ENCODE measurements at regions not wholly inside any gene's neighbourhood (a gene's known extent, or its start where the extent isn't known, plus 50 kb on each side); places are given as distances from the start of the nearest gene placed in this dataset.

DNA sequence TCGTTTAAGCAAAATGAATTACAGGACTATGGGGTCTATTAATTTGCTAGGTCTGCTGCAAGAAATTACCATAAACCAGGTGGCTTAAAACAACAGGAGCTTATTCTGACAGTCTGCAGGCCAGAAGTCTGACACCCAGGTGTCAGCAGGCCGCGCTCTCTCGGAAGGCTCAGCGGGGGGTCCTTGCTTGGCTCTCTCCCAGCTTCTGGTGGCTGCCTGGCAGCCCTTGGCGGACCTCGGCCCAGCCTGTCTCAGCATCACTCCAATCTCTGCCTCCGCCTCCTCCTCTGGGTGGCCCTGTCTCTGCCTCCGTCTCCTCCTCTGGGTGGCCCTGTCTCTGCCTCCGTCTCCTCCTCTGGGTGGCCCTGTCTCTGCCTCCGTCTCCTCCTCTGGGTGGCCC, 580.5 kb upstream of the FAT1 start:
- ATAC-seq (ENCODE audit: low read depth) = no peak
- H3K36me3 ChIP-seq (replicated peaks in 1 of 2; ENCODE audit: control extremely low read depth in 1 of 2, control insufficient read depth in 1 of 2, extremely low read depth in 1 of 2, insufficient read depth in 2 of 2, low read length in 1 of 2) = no peaks in the 10 kb centered on the region
- no peaks in the 10 kb centered on the region for H3K4me1 ChIP-seq (ENCODE audit: control insufficient read depth in 2 of 2, insufficient read depth in 2 of 2, low read length in 2 of 2)
- ChIA-PET CTCF (no interaction called here), POLR2A (no interaction called here)
- DNase-seq = no peak
- no peak overlapping the region for H3K9ac ChIP-seq (ENCODE audit: low read length)
- no peak overlapping the region for H3K27ac ChIP-seq (ENCODE audit: low read length in 2 of 2)
- H3K9me3 ChIP-seq (ENCODE audit: control extremely low read depth in 1 of 3, control insufficient read depth in 2 of 3, insufficient read depth in 1 of 3, low read length in 2 of 3) = peaks cover 0 to 4% (median 0%) of the 10 kb centered on the region in 3 donors
- no peaks in the 10 kb centered on the region for H3K4me1 Mint-ChIP-seq
- no peak overlapping the region for H2AFZ ChIP-seq (ENCODE audit: insufficient read depth, low read depth, low read length, poor library complexity, severe bottlenecking)
- no peak overlapping the region for H3K4me3 ChIP-seq (ENCODE audit: control extremely low read depth in 1 of 5, extremely low read depth in 1 of 5, insufficient read depth in 1 of 5, low read depth in 2 of 5, low read length in 4 of 5)
- intact Hi-C loops (cut with micrococcal nuclease) = no loop called here
- H3K27ac Mint-ChIP-seq = no peak overlapping the region
- H3K9me3 Mint-ChIP-seq (ENCODE audit: insufficient read depth) = no peaks in the 10 kb centered on the region
- H3K4me2 ChIP-seq (replicated peaks; ENCODE audit: low read depth, low read length, poor library complexity, severe bottlenecking) = no peak overlapping the region
- no peaks in the 10 kb centered on the region for H3K27me3 Mint-ChIP-seq
- H3K27me3 ChIP-seq (replicated peaks in 1 of 4; ENCODE audit: control extremely low read depth in 1 of 4, control insufficient read depth in 3 of 4, insufficient read depth in 4 of 4, low read length in 3 of 4) = no peaks in the 10 kb centered on the region
- H3K79me2 ChIP-seq (ENCODE audit: control insufficient read depth, insufficient read depth, low read length) = no peaks in the 10 kb centered on the region
- TF ChIP-seq, protein P1, sequence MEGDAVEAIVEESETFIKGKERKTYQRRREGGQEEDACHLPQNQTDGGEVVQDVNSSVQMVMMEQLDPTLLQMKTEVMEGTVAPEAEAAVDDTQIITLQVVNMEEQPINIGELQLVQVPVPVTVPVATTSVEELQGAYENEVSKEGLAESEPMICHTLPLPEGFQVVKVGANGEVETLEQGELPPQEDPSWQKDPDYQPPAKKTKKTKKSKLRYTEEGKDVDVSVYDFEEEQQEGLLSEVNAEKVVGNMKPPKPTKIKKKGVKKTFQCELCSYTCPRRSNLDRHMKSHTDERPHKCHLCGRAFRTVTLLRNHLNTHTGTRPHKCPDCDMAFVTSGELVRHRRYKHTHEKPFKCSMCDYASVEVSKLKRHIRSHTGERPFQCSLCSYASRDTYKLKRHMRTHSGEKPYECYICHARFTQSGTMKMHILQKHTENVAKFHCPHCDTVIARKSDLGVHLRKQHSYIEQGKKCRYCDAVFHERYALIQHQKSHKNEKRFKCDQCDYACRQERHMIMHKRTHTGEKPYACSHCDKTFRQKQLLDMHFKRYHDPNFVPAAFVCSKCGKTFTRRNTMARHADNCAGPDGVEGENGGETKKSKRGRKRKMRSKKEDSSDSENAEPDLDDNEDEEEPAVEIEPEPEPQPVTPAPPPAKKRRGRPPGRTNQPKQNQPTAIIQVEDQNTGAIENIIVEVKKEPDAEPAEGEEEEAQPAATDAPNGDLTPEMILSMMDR (IDR thresholded peaks at IDR 0.05) = no peak
- TF ChIP-seq EZH2 (IDR thresholded peaks at IDR 0.05; ENCODE audit: borderline replicate concordance, insufficient read depth, low read depth, low read length, poor library complexity, severe bottlenecking) = no peak
- 85% methylated on average over 5 of the region's 11 CpGs for WGBS (ENCODE audit: insufficient coverage)
- H3K4me3 Mint-ChIP-seq = no peak overlapping the region
- no peaks in the 10 kb centered on the region for H4K20me1 ChIP-seq (ENCODE audit: control insufficient read depth, insufficient read depth, low read length, poor library complexity, severe bottlenecking)

DNA sequence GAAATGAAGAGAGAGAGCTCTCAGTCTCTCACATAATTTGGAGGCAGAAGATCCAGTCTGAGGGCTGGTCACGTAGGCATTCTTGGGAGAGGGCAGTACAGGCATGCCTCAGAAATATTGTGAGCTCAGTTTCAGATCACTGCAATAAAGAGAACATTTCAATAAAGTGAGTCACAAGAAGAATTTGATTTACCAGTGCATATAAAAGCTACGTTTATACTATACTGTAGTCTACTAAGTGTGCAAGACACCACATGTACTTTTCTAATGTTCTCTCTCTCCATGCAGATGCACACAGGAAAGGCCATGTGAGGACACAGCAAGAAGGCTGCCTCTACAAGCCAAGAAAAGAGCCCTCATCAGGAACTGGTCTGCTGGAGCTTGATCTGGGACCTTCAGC, 583.5 kb upstream of the FAT1 start:
- H3K4me3 ChIP-seq (ENCODE audit: control extremely low read depth in 1 of 5, extremely low read depth in 1 of 5, insufficient read depth in 1 of 5, low read depth in 2 of 5, low read length in 4 of 5) = no peak overlapping the region
- H3K27me3 ChIP-seq (replicated peaks in 1 of 4; ENCODE audit: control extremely low read depth in 1 of 4, control insufficient read depth in 3 of 4, insufficient read depth in 4 of 4, low read length in 3 of 4) = no peaks in the 10 kb centered on the region
- no peak overlapping the region for H3K27ac ChIP-seq (ENCODE audit: low read length in 2 of 2)
- intact Hi-C loops (cut with micrococcal nuclease) = no loop called here
- H3K9me3 ChIP-seq (ENCODE audit: control extremely low read depth in 1 of 3, control insufficient read depth in 2 of 3, insufficient read depth in 1 of 3, low read length in 2 of 3) = peaks cover 0 to 4% (median 0%) of the 10 kb centered on the region in 3 donors
- WGBS (ENCODE audit: insufficient coverage) = 83% methylated on average over 1 of the region's 2 CpGs
- Mint-ChIP-seq H3K9me3 (ENCODE audit: insufficient read depth) (no peaks in the 10 kb centered on the region), H3K27ac (no peak overlapping the region), H3K27me3 (no peaks in the 10 kb centered on the region), H3K4me1 (no peaks in the 10 kb centered on the region), H3K4me3 (no peak overlapping the region)
- no peaks in the 10 kb centered on the region for H4K20me1 ChIP-seq (ENCODE audit: control insufficient read depth, insufficient read depth, low read length, poor library complexity, severe bottlenecking)
- ChIA-PET CTCF (no interaction called here), POLR2A (no interaction called here)
- H3K4me1 ChIP-seq (ENCODE audit: control insufficient read depth in 2 of 2, insufficient read depth in 2 of 2, low read length in 2 of 2) = no peaks in the 10 kb centered on the region
- no peaks in the 10 kb centered on the region for H3K36me3 ChIP-seq (replicated peaks in 1 of 2; ENCODE audit: control extremely low read depth in 1 of 2, control insufficient read depth in 1 of 2, extremely low read depth in 1 of 2, insufficient read depth in 2 of 2, low read length in 1 of 2)
- no peak for DNase-seq
- no peak for ATAC-seq (ENCODE audit: low read depth)
- no peak overlapping the region for H3K9ac ChIP-seq (ENCODE audit: low read length)
- no peaks in the 10 kb centered on the region for H3K79me2 ChIP-seq (ENCODE audit: control insufficient read depth, insufficient read depth, low read length)
- no peak overlapping the region for H2AFZ ChIP-seq (ENCODE audit: insufficient read depth, low read depth, low read length, poor library complexity, severe bottlenecking)
- no peak for TF ChIP-seq EZH2 (IDR thresholded peaks at IDR 0.05; ENCODE audit: borderline replicate concordance, insufficient read depth, low read depth, low read length, poor library complexity, severe bottlenecking)
- TF ChIP-seq, protein P1 (IDR thresholded peaks at IDR 0.05) = no peak
- no peak overlapping the region for H3K4me2 ChIP-seq (replicated peaks; ENCODE audit: low read depth, low read length, poor library complexity, severe bottlenecking)

Measured in B cell (primary cell).